Left lung (tissue), 4 donors: ENCODE measurements at regions not wholly inside any gene's neighbourhood (a gene's known extent, or its start where the extent isn't known, plus 50 kb on each side); places are given as distances from the start of the nearest gene placed in this dataset.

Experiments
- ATAC-seq: fragments of 200-7000 bp; cut with Tn5 transposase; one replicate; pipeline ENCODE4 v1.9.1; 2020; ENCODE audit warnings: moderate library complexity
- DNase-seq, 4 donors: peaks; one replicate each; pipeline ENCODE4 v3.0.0-alpha.2; 2013 to 2020
- H3K27ac ChIP-seq, 2 donors: fragments of 200-600 bp; sonication (generic) in 1 of 2; one replicate each; pipeline versions ENCODE4 v1.5.0 to v1.8.0; 2020 to 2021
- H3K27me3 ChIP-seq, 2 donors: fragments of 200-600 bp; sonication (generic) in 1 of 2; one replicate each; pipeline versions ENCODE4 v1.5.0 to v1.8.0; 2020 to 2021
- H3K36me3 ChIP-seq, 2 donors: fragments of 200-600 bp; sonication (generic) in 1 of 2; one replicate each; pipeline versions ENCODE4 v1.5.0 to v1.8.0; 2020 to 2021
- H3K4me1 ChIP-seq, 2 donors: fragments of 200-600 bp; one replicate each; pipeline ENCODE4 v1.8.0; 2021
- H3K4me3 ChIP-seq, 2 donors: fragments of 200-600 bp; sonication (generic) in 1 of 2; one replicate each; pipeline versions ENCODE4 v1.5.0 to v1.8.0; 2020 to 2021; ENCODE audit warnings: mild to moderate bottlenecking in 1 of 2
- H3K9me3 ChIP-seq, 2 donors: fragments of 200-600 bp; sonication (generic) in 1 of 2; one replicate each; pipeline versions ENCODE4 v1.5.0 to v1.8.0; 2020 to 2021
- intact Hi-C, 2 donors: fragments of 100-400 bp; cut with DNase I; formaldehyde crosslinking; loops; one replicate each; pipeline versions ENCODE4 v1.11.2 to v1.14.2; 2022
- TF ChIP-seq, protein P1 (sequence below), 2 donors: fragments of 200-600 bp; sonication (generic) in 1 of 2; IDR thresholded peaks; one replicate each; pipeline versions ENCODE4 v1.5.0 to v1.8.0; 2021; ENCODE audit warnings: antibody characterized with exemption in 2 of 2
- donor health status: DM: no; HTN: yes; CAD: no.
- donor health status: DM: no; HTN: no; CAD: no.

DNA sequence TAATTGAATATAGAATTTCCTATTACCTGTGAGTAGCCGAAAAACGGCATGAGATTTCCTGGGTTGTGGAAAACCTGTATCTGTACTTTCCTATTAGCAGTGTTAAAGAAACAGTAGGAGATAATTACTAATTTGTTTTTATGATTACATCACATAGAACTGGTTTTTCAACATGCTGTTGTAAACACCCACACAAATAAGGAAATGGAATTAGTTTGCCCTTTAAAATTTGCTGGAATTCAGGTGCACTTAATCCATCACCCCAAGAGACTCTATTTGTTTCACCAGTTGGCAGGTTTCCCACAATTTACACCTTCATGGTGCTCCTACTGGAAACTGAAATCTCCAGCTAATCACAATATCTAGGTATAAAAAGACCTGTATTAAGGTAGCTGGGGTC, 274.1 kb upstream of the SLC8A1 start:
- Histone ChIP-seq H3K27me3 (no peaks in the 10 kb centered on the region), H3K36me3 (no peaks in the 10 kb centered on the region), H3K9me3 (no peaks in the 10 kb centered on the region), H3K4me3 (no peak overlapping the region), H3K4me1 (no peaks in the 10 kb centered on the region), H3K27ac (no peak overlapping the region)
- intact Hi-C loops, result no loop called here
- DNase-seq (no peak), ATAC-seq (no peak)
- TF ChIP-seq, protein P1, sequence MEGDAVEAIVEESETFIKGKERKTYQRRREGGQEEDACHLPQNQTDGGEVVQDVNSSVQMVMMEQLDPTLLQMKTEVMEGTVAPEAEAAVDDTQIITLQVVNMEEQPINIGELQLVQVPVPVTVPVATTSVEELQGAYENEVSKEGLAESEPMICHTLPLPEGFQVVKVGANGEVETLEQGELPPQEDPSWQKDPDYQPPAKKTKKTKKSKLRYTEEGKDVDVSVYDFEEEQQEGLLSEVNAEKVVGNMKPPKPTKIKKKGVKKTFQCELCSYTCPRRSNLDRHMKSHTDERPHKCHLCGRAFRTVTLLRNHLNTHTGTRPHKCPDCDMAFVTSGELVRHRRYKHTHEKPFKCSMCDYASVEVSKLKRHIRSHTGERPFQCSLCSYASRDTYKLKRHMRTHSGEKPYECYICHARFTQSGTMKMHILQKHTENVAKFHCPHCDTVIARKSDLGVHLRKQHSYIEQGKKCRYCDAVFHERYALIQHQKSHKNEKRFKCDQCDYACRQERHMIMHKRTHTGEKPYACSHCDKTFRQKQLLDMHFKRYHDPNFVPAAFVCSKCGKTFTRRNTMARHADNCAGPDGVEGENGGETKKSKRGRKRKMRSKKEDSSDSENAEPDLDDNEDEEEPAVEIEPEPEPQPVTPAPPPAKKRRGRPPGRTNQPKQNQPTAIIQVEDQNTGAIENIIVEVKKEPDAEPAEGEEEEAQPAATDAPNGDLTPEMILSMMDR (IDR thresholded peaks at IDR 0.05), result no peak

DNA sequence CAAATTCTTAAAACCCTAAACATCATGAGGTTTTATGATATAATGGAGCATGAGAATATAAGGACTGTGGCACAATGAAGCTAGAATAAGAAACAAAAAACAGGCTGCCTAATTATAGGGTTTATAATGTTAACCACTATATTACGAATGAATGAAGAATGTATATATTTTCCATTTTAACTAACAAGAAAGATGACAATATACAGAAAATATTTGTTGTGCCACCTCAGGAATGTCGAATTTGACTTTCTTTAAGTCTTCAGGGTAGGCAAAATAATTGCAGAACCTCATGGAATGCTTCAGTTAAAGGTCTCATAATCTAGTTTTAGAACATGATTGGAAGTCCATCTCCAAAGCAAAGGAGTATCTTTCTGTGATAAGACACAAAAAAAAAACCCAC, 282.9 kb upstream of the SLC8A1 start:
- DNase-seq, result no peak
- intact Hi-C loops, result no loop called here

DNA sequence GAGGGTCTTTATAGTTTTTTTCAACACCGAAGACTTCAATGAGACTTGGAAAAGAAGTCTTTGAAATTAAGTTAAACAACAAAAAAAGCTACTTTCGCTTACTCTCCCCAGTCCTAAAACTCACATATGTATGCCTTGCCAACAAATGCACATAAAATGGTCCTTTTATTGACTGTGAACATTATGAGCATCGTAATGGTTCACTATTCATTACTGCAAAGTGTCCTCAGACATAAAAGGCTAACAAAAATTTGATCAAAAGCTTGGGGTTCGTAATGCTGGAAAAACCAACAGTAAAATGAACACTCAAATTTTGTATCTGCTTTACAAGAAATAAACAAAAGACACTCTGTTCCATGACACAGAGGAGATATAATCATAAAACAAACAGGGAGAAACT, 285.3 kb upstream of the SLC8A1 start:
- Histone ChIP-seq H3K9me3 (no peaks in the 10 kb centered on the region), H3K27ac (no peak overlapping the region), H3K4me1 (no peaks in the 10 kb centered on the region), H3K36me3 (no peaks in the 10 kb centered on the region), H3K27me3 (no peaks in the 10 kb centered on the region), H3K4me3 (no peak overlapping the region)
- TF ChIP-seq, protein P1 (IDR thresholded peaks at IDR 0.05), result no peak
- ATAC-seq (no peak), DNase-seq (no peak)
- intact Hi-C loops, result no loop called here

More for the DNA sequence above, 282.9 kb upstream of the SLC8A1 start:
- ATAC-seq, result no peak
- Histone ChIP-seq H3K27ac (no peak overlapping the region), H3K27me3 (no peaks in the 10 kb centered on the region), H3K36me3 (no peaks in the 10 kb centered on the region), H3K4me3 (no peak overlapping the region), H3K9me3 (no peaks in the 10 kb centered on the region), H3K4me1 (no peaks in the 10 kb centered on the region)
- TF ChIP-seq, protein P1 (IDR thresholded peaks at IDR 0.05), result no peak

DNA sequence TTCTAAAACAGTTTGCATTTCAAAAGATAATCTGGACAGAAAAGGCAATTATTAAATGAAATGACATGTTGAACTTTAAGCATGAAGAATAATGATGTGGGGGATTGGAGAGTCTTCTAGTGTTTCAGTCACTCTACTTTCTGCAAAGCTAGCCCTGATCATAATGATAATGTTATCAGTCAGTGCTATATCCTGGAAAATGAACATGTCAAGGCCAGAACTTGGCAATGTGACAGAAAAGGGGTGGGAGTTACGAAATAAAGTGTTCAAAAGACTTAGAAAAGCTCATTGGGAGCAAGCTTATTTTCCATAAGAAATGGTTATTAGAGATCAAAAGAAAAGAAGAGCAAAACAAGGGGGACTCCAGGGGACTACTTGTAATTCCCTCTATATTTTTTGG, 288.5 kb upstream of the SLC8A1 start:
- no peaks in the 10 kb centered on the region for H3K27me3 ChIP-seq
- DNase-seq, result no peak
- intact Hi-C loops, result no loop called here
- H3K36me3 ChIP-seq, result no peaks in the 10 kb centered on the region
- no peak for ATAC-seq
- H3K9me3 ChIP-seq, result no peaks in the 10 kb centered on the region
- H3K4me3 ChIP-seq, result no peak overlapping the region
- H3K4me1 ChIP-seq, result no peaks in the 10 kb centered on the region
- no peak overlapping the region for H3K27ac ChIP-seq
- TF ChIP-seq, protein P1 (IDR thresholded peaks at IDR 0.05), result no peak

DNA sequence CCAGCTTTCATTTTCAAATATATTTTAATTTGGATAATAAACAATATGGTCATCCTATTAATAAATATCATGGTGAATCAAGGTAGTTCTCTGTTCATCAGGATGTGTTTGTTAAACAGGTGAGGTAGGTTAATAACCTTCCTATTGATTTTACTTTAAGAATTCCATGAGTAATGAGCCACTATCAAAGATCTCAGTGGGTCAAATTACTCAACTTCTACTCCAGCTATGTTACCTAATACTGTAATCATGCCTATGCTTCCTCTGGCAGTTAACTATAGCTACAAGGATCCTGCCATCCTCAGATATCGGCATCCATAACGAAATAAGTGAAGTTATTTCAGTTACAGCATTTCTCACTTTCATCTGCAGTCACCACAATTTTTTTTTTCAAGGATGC, 289.6 kb upstream of the SLC8A1 start:
- no peak for ATAC-seq
- Histone ChIP-seq H3K36me3 (no peaks in the 10 kb centered on the region), H3K27ac (no peak overlapping the region), H3K4me3 (no peak overlapping the region), H3K9me3 (no peaks in the 10 kb centered on the region), H3K27me3 (no peaks in the 10 kb centered on the region), H3K4me1 (no peaks in the 10 kb centered on the region)
- TF ChIP-seq, protein P1 (IDR thresholded peaks at IDR 0.05), result no peak
- intact Hi-C loops, result no loop called here
- no peak for DNase-seq
